SK-N-MC (cell line): ENCODE measurements at regions not wholly inside any gene's neighbourhood (a gene's known extent, or its start where the extent isn't known, plus 50 kb on each side); places are given as distances from the start of the nearest gene placed in this dataset.
"Not testable (repeated sequence)": the region's sequence is repeated elsewhere in the genome, so short reads cannot be mapped to it uniquely, and the experiment has no call there.

Experiments
- EZH2 ChIP-seq: fragments of 200-600 bp; sonication (generic); IDR thresholded peaks from one replicate; pipeline ENCODE4 v1.6.1; 2017; ENCODE audit warnings: antibody characterized with exemption
- FOXP2 ChIP-seq: optimal IDR thresholded peaks from 2 replicates; pipeline ENCODE3; 2011; ENCODE audit warnings: mild to moderate bottlenecking, moderate library complexity; ENCODE audit not compliant: insufficient read depth; ENCODE audit errors: extremely low read length, control extremely low read depth
- POLR2AphosphoS5 ChIP-seq: IDR thresholded peaks from 2 replicates; pipeline ENCODE4 v1.6.1; 2012; ENCODE audit warnings: mild to moderate bottlenecking, low read depth, low read length, borderline replicate concordance

DNA sequence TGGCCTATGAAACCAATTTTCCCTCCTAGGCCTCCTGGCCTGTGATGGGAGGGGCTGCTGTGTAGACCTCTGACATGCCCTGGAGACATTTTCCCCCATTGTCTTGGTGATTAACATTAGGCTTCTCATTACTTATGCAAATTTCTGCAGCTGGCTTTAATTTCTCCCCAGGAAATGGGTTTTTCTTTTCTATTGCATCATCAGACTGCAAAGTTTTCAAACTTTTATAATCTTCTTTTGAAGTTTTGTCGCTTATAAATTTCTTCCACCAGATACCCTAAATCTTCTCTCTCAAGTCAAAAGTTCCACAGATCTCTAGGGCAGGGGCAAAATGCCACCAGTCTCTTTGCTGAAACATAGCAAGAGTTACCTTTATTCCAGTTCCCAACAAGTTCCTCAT lies 482.7 kb upstream of the DPP6 start:
- not testable (repeated sequence) for TF ChIP-seq POLR2AphosphoS5, EZH2, FOXP2
